ENCODE measurements at regions not wholly inside any gene's neighbourhood (a gene's known extent, or its start where the extent isn't known, plus 50 kb on each side); places are given as distances from the start of the nearest gene placed in this dataset.

DNA sequence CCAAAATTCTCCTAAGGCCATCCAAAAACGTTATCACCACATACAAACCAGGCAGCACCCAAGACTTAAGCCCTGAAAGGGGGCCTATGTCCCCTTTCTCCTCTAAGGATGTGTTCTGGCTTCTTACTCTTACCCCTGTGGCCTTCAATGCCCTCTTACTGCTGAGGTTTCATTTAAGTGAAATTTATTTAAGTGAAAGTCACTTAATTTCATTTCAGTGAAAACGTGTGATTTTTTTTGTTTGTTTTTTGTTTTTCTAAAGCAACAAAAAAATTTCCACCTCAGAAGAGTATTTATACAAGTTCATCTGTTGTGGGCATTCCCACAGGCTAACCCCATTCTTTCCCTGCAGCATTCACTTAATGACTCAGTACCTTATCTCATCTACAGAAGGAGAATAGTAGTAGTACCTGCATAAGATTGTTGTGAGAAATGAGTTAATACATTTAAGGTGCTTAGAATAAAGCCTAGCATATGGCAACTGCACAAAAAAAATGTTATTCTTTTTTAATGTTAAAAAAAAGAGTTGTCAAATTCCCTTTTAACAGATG lies 220.6 kb downstream of the CHRM3 start:
- DNase-seq: no peak

DNA sequence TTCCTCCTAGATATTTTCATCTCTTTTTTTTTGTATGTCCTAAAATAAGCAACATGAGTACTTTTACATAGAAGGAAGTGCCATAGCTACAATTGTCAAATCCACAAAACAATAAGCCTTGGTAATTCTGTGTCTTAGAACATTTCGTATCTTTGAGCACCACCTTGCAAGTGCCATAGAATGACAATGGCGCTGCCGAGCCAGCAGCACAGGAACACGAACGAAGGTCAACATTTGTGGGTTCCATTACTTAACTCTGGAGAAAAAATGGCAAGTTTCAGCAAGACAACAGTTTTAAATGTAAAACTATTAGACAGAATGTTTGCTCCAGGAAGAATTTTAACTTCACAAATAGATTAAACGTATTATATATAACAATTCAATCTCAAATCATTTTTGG lies 222.1 kb downstream of the CHRM3 start:
- DNase-seq: no peak

DNA sequence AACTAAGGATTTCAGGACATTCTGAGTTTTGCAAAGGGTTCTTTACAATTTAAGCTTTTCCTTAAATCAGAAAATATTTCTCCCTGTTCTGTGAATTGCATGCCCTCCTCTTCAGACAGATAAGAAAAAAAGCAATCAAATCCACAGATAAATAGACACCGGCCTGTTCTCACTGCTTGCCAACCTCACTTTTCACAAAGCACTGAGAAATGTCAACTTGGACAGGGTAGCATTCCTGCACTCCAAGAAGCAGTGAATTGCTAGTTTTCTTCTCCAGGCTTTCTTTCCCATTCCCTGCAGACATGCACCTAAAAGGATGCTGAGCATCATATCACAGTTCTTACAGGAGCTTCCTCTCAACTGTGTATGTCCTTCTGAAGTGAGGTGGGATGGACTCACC lies 226.0 kb downstream of the CHRM3 start:
- DNase-seq: no peak

DNA sequence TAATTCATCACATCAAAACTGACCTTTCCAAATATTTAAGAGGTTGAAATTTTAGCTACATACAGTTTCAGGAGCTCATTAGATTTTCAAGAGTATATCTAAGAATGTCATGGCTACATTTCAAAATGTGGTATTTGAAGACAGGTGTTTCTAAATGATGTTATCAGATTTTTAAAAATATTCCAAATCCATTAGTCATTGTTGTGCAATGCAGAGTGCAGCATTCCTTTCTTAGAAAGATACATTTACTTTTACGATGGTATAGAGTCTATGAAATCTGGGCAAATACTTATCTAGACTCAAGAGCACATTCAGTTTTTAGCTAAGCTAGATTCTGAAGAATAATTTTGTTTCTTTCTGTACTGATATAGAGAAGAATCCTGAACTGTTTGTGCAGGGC lies 230.3 kb downstream of the CHRM3 start:
- no peak for DNase-seq

DNA sequence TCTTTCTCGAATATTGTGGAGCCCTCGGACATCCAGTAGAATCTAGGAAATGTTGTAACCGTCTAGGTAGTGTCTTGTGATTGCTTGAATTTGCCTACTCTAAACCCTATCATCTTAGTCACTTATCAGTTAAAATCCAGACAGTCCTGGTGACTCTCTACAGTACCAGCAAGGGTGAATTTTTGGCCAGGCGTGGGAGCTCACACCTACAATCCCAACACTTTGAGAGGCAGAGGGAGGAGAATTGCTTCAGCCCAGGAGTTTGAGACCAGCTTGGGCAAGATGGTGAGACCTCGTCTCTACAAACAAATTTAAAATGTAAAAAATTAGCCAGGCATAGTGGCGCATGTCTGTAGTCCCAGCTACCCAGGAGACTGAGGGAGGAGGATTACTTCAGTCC lies 230.9 kb downstream of the CHRM3 start:
- DNase-seq: no peak

DNA sequence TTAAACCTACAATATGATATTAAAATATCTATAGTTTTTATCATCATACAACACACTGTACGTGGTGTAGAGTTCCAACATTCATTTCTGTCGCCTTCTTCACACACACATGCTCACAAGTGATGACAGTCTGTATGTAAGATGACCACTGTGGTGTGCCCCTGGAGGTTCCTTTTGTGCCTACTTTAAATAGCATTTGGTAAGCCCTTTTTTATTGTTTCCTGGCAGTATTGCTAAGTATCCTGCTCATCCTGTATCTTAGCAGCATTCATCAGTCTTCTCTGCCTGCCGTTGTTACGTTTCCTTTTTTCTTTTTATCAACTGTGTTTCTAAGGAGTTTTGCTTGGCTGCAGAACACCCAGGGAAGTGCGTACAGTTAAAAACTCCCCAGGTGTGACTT lies 231.4 kb downstream of the CHRM3 start:
- no peak for DNase-seq

DNA sequence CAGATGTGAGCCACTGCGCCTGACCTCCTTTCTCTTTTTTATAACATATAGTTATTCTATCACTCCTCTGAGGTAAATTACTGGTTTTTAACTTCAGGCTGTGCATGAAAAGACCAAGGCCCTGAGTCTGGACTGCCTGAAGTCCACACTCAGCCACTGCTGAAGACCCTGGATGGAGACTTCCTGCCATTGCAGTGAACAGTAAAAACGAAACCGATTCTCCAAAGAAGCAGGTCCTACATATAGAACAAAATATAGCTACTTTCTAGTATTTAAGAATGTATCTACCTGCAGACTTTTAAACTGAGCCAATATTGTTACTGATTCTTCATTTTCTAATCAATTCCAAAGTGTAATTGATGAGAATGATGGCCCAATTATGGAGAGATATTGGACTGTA lies 232.8 kb downstream of the CHRM3 start:
- DNase-seq: no peak

DNA sequence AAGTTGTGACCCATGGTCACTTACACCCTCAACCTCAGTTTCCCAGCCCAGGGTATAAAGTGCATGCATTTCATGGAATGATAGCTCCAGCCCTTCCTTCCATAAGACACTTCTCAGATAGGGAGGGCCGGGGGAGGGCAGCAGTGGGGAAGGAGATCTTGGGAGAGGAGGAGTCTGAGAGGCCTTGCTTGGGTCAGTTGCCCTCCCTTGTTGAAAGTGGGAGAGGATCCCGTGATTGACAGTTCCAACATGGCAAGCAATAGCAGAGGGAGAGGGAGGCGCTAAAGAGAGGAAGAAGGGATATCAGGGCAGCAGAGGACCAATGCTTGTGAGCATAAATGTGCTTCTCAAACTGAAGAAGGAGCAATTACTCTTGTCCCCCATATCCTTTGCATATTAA lies 244.4 kb downstream of the CHRM3 start:
- DNase-seq: no peak

DNA sequence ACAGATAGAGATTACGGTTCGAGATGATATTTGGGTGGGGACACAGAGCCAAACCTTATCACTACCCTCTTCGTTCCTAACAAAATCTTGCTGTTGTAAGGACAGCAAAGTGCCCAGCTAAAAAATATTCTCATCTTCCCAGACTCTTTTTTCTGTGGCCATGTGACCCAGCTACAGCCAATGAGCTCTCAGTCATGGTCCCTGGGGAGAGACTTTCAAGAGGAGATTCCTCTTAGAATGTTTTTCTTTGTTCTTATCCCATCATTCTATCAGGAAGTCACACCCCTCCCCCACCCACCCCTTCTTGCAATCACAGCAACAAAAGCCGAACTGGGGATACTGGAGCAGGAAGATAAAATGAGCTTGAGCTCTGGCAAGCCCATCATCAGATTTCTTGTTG lies 247.1 kb downstream of the CHRM3 start:
- no peak for DNase-seq

DNA sequence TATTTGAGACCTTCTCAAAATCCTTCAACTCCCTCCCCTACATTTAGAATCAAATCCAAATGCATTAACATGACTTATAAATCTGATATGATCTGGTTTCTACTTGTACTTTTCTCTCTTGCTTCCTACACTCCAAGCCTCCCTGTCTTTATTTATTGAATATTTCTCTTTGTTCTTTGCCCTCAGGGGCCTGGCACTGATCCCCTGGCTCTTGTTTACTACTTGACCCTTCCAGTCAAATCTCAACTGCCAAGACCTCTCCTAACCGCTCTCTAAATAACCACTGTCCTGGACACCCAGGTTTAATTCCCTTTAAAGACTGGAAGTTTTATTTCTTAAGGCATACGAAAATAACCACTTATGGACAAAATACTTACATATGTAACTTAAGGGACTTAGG lies 248.9 kb downstream of the CHRM3 start:
- DNase-seq: no peak

DNA sequence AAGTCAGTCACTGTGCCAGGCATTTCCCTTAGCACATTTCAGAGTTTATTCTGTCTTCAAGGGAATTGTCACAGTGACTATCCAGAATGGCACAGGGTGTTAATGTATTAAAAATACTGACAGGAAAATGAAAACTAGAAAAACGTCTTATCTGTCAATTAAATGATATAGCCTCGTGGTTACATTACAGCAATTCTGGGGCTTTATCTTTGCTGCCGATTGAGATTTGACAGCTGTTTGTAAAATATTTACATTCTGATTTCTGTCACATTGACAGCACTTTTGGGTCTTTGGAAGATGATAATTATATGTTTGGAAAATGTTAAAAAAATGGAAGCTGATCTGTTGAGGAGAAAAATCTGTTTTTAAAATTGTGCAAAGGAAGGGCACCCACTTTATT lies 250.0 kb downstream of the CHRM3 start:
- DNase-seq: no peak

DNA sequence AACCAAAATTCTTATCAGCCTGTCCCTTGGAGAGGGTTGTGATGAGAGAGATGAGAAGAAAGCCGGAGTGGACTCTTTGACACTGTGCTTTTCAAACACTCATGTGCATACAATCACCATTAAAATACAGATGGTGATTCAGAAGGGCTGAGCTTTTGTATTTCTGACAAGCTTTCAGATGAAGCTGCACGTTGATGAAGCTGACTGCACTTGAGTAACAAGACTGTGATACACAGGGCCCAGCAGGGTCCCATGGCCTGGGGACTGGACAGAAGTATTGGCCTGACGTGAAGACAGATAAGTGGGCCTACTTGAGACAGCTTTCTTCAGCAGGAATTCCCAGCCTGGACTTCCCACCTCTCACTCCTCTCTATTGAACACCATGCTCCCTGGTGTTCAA lies 258.2 kb downstream of the CHRM3 start:
- DNase-seq: no peak

DNA sequence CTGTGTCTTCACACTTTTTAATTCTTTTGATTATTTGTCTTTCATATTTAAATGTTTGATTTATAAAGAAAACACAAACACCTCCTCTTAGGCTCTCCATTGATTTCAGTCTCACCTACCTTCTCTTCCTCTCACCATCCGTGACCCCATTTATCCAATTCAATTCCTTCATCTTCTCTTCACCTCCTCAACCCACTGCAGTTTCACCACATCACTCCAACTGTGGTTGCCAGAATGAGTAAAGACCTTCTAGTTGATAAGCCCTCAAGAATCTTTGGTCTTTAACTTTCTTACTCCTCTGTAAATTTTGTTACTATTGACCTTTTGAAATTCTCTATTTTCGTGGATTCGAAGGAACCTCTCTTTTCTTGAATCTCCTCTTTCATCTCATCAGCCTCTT lies 260.7 kb downstream of the CHRM3 start:
- no peak for DNase-seq

DNA sequence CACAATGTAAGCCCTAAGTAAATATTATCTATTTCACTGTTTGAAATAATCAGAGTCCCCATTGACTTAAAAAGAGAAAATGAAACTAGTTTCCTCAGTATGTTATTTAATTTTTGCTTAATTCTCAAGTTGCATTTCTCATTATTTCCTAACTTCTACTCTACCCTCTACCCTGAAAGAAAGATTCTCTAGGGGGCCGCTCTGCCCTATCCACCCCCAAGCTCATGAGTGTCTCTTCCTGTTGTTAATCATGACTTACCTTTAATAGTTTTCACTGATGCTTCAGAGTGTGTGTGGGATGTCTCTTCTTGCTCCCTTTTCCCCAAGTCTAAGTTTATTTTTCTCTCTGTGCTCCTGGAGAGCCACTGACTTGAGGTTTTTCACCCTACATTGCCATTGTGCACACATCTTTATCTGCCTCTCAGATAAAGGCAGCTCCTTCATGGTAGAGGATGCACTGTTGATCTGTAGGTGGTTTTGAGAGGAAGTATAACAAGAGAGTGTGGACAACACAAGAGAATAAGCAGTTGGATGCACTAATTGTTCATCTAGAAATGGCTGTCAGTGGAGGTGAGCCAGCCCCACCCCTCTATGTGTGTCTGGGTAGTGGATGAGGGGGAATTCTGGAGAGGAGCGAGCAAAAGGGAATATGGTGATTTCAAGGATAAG lies 261.7 kb downstream of the CHRM3 start:
- DNase-seq: no peak

DNA sequence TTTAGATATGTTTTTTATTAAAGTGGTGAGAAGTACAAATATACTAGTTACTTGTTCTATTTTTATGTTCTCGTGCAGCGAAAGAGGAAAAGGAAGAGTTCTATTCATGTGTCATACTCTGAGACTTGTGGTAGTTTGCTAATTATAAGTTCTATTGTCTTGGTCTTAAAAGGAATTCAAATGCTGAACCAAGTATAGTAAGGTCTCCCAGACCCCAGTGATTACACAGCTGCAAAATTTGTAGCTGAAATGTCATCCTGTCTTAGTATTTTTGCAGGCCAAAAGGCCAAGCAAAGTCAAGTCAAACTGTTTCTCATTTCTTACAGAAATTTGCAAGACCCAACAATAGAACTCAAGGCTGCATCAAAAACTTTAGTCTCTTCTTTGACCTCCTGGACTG lies 268.7 kb downstream of the CHRM3 start:
- no peak for DNase-seq

DNA sequence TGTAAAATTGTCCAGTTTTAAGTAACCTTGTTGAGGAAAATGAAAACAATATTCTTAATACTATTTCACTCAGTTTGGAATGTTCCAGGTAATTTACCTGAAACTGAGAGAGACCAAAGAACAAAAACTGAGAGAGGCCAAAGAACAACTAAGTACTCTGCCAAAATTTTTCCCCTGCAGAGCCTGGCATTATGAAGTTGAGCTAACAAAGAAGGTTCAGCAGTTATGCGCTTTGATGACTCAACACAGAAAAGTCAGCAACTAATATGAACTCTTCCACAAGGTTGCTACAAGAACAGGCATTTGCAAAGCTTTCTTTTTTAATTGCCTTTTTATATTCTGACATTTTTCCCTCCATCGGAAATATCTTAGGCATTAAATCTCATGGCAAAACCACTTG lies 270.9 kb downstream of the CHRM3 start:
- DNase-seq: no peak

DNA sequence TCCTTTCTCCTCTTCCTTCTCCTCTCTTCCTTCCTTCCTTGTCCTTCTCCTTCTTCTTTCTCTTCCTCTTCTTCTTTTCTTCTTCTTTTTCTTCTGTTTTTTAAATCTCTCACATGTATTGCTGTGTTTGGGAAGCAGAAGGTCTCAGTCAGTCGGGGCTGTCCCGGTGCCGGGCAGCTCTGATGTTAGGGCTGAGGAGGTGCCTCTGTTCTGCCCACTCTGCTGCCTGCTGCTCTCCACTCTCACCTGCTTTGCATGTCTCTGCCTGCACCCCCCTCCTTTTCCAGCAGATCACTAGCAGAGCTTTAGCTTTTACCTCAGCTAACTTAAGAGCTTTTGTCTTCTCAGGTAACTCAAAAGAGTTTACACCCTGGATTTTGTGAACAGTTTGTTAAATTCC lies 276.6 kb downstream of the CHRM3 start:
- no peak for DNase-seq

DNA sequence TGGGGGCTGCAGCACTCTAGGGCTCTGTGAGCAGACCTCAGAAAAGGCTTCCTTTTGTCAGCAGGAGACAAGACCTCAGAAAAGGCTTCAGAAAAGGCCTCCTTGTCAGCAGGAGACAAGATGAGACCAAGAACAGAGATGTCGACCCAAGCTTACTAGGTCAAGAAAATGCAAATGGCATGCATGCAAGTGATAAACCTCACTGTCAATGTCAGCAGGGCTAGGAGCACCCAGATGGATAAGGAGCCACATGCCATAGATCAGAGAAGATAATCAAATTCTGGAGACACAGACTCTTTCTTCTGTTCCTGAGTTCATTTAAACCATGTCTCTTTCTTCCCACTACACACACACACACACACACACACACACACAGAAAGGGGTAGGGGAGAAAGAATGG lies 285.9 kb downstream of the CHRM3 start:
- DNase-seq: no peak

DNA sequence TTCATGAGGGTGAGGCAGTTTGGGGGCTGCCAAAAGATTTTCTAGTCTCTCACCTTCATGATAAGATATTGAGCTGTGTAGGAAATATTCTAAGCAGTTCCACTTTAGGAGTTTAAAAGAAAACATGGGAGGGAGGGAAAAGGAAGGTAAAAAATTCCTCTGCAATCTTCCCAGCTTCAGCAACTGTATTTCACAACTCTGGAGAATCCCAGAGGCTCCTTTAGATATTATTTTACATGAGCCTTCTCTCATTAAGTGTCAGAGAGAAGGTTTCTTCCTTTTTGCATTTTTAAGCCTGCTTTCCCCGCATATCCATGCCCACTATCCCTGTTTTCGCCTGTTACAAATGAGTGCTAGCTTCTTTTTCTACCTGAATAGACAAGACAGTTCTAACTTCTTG lies 289.4 kb downstream of the CHRM3 start:
- DNase-seq: no peak

DNA sequence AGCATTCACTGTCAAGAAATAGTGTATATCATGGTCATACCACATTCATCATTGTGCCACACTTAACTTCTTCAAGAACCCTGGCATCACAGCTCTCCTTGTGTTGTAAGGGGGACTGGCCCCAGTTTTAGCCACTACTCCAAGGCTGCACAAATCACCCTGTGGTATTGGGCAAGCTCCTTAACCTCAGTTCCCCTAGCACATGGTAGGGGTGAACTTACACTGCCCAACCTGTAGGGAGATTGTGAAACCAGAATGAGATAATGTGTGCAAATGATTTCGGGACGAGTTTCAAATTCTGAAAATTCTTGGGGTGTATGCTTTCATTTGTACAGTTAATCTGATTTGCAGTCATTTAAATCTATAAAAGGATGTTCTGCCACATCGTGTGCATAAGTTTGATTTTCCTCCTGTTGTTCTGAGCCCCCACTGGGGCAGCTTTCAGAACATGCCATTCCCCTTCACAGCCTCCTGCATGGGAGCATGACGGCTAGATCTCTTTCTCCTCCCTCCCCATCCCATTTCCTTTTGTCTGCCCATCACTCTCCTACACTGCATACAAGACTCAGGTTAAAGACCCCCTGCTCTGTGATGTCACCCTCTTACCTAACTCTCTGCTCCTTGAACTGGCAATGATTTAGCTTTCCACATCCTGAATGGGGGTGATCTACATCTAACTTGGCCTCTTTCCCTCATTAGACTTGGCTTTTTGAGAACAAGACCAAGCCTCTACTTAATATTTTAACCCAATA lies 290.3 kb downstream of the CHRM3 start:
- no peak for DNase-seq

DNA sequence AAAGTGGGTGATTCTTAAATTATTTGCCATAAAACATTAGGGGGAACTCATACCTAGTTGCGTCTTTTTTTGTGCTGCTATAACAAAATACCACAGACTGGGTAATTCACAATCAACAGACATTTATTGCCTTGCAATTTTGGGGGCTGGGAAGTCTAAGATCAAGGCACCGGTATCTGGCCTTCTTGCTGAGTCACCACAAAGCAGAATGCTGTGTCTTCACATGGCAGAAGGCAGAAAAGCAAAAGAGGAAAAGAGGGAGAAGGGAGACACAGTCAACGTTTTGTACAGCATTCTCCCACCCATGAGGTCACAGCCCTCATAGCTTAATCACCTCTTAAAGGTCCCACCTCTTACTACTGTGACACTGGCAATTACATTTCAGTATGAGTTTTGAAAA lies 291.0 kb downstream of the CHRM3 start:
- DNase-seq: no peak

DNA sequence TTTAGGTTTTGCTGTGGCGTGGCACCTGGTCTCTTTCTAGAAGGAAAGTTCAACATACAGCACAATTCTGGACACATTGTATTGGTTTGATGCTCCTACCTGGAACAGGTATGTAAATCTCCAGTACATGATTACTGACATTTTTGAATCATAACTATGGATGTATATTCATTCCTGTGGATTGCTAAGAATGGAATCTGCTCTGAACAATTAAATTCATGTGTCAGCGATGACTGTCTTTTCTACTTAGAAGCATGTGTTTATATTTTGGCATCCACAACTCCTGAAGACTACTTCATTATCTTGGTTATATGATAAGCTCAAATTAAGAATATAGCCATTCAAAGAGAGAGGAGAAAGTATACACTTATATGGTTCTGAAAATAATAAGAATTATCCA lies 291.8 kb downstream of the CHRM3 start:
- DNase-seq: no peak

DNA sequence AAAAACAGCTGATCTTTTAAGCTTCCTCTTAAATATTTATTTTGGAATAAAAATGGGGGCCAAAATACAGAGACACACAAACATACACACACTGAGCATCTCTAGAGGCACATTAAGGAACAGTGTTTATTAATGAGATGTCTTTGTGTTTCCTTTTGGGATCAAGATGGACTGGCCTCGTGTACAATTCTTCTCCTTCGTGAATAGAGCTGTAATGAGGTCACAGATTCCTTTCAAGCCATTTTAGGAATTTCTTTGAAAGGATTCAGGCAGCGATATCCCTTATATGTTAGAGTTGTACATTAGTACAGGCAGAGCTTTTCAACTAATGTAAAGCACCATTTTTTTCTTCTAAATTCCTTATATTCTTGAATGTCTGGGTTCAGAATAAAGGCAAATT lies 295.7 kb downstream of the CHRM3 start:
- DNase-seq: no peak

DNA sequence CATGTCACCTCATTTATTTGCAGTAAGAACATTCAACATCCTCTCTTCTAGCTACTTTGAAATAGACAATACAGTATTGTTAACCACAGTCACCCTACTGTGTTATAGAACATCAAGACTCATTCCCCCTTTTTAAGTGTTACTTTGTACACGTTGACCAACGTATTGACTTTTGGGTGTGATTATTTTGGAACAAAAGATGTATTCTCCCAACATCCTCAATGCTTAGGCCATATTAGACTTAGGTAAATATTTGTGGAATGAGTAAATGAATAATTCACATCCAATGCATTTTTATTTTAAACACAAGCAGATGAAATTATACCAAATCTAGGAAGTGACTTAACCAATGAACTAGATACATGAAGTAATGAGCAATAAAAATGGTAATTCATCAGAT lies 296.6 kb downstream of the CHRM3 start:
- no peak for DNase-seq

DNA sequence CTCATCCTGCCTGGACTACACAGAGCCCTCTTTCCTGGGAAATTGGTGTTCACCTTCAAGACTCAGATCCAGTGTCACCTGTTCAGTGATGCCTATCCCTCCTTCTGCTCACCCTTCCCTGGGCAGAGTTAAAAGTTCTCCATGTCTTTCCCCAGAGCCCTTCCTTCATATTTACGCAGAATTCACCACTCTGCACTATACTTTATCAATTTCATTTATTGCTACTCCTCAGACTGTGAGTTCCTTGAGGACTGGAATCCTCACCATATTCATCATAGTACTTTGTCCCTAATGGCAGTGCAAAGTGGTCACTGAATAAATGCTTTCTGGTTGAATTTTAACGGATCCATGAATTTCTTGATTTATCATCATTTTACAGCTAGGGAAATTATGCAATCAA lies 300.0 kb downstream of the CHRM3 start:
- no peak for DNase-seq
